NCI-H1694 (cell line): ENCODE measurements at regions not wholly inside any gene's neighbourhood (a gene's known extent, or its start where the extent isn't known, plus 50 kb on each side); places are given as distances from the start of the nearest gene placed in this dataset.

Experiments used
- DNase-seq: peaks from one replicate; lab custom pipeline; 2025; lab: John Stamatoyannopoulos, UW

DNA sequence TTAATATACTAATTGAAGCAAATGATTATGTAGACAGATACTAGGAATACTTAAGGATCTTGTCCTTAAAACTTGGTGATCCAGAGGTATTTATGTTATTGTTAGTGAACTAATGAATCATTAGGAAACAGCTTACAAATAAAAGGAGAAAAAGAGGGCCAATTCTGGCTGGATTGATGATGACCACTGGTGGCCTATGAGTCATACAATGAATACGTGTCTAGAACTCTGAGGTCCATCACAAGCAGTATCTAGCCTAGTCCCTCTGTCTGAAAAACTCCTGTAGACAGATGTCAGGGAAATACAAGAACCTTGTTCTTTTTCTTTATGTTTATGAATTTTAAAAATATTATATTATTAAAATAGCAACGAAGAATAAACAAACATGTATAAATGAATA is 51.7 kb upstream of the RTL1 start:
- no peak for DNase-seq

DNA sequence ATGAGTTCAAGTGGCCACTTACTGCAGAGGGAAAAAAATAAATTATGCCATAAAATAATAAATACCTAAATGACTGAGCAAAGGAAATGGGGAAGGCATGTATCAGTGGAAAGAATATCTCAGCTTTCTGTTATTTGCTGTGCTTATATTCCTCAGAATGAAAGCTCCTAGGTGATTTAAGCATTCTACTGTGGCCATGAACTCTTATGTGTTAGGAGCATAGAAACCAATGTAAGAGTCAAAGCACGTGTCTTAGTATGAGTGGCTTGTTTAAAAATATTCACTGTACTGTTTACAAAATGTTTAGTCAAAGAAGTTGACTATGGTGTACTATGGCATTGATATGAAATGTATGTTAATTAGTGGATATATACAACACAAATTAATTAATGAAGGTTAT is 59.0 kb upstream of the RTL1 start:
- DNase-seq, result no peak

DNA sequence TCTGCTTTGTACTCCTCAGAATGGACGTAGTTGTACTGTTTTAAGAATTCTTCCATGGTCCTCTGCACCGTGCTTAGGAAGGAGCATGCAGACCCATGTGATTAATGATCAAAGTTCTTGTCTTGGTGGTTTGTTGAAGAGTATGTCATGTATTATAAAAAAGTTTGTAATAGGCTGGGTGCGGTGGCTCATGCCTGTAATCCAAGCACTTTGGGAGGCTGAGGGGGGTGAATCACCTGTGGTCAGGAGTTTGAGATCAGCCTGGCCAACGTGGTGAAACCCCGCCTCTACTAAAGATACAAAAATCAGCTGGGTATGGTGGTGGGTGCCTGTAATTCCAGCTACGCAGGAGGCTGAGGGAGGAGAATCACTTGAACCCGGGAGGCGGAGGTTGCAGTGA is 61.8 kb upstream of the RTL1 start:
- no peak for DNase-seq

DNA sequence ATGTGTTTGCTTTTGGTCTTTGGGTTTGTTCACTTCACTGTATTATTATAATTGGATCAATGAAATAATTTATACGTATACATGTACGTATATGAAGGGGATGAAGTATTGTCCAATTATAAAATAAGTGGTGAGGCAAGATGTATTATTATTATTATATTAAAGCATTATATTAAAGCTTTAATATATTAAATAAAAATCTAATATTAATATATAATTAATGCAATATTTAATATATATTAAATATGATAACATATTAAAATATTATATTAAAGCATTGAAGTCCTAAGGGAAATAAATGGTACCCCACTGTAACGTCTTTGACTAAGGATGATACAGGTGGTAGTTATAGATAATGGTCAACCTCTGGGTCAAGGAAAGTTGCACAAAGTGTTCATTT is 63.7 kb upstream of the RTL1 start:
- no peak for DNase-seq

DNA sequence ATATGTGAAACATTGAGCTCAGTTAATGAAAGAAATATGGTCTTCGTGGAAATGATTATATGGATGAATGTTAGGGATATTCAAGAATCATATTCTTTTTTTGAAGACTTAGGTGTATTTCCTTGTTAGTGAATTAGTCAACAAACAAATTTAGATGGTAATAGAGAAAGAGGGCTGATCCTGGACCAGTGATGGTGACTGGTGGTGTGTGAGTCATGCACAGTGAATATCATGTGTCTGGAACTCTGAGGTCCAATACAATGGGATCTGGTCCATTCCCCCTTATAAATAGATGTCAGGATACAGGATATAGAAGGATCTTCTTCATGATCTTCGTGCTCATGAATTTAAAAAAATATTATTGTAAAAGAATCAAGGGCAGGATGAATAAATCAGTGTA is 64.4 kb upstream of the RTL1 start:
- DNase-seq, result no peak

DNA sequence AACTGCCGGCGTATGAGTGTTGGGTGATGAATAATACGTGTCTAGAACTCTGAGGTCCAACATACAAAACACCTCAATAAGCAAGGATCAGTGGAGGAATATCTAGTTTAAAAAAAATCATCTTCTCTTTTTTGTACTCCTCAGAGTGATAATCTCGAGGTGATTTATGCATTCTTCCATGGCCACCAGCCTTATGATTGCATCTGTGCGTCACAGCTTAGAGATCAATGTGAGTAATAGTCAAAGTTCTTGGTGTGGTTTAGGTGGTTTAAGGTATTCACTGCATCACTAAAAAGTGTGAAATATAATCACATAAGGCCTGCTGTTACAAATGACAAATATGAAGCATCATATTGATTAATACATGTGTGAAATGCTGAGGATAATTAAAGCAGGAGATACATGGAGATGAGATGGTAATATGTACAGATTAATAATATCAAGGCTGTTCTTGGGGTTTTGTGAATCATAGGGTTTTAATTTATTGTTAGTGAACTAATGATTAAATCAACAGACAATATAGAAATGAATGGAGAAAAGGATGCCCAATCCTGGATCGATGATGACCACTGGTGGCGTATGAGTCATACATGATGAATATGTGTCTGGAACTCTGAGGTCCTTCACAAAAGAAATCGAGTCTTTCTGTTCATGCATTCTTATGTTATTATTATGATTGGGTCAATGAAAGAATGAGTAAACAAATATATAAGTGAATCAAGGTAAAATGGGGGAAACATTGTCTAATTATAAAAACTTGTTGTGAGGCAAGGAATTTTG is 68.8 kb upstream of the RTL1 start:
- DNase-seq, result no peak

DNA sequence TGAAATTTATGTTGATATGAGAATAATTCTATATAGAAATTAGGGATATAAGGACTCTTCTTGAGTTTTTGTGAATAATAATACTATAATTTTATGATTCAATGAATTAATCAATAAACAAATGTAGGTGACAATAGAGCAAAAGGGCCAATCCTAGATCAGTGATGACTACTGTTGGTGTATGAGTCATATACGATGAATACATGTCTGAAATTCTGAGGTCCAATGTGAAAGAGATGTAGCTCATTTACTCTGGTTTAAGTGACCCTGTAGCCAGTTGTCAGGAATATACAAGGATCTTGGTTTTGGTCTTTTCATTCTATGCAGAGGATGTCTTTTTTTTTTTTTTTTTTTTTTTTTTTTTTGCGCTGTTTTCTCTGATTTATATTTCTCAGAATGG is 72.1 kb upstream of the RTL1 start:
- no peak for DNase-seq

DNA sequence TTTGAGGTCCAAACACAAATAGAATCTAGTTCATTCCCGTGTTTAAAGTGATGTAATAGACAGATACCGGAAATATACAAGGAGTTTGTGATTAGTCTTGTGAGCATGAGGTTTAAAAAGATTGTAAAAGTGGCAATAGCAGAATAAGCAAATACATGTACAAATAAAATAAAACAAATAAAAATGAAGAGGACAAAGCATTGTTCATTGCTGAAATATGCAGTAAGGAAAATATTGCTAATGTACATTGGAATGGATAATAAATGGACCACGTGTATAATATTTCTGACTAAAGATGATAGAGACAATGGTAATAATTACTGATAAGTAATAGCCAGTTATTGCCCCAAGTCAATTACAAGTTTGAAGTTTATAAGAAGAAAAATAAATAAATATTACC is 75.6 kb upstream of the RTL1 start:
- DNase-seq, result no peak

DNA sequence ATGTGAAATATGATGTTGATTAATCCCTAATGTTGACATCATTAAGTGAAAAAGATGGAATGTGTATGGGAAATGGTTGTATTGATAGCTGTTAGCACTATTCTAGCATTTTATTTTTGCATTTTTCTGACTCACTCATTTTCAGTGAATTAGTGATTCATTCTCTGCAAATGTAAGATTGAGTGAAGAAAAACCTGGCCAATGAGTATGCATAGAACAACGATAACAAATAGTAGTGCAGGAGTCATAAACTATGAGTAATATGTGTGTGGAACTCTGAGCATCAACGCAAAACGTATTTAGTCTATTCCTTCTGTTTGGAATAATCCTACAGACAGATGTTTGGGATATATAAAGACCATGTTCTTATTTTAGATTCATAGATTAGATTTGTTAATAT is 76.3 kb upstream of the RTL1 start:
- DNase-seq, result no peak

DNA sequence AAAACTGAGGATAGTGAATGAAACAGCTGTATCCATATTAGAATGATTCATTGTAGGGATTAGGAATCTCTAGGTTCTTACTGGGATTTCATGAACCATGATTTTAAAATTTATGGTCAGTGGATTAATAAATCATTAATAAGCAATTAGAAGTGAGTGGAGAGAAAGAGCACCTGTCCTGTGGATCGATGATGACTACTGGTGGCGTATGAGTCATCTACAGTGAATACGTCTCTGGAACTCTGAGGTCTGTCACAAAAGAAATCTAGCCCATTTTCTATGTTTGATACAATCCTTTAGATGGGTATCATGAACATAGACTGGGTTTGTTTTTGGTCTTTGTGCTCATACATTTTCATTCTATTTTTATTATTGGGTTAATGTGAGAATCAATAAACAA is 77.3 kb upstream of the RTL1 start:
- no peak for DNase-seq

DNA sequence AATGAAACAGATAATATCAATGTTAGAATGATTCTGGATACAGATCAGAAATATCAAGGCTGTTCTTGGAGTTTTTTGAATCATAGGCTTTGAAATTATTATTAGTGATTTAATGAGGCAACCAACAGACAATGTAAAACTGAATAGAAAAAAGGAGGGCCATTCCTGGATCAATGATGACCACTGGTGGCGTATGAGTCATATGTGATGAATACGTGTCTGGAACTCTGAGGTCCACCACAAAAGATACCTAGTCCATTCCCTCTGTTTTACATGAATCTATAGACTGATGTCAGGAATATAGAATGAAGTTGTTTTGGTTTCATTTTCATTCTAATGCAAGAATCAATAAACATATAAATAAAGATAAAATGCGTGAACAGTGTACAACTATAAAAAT is 78.3 kb upstream of the RTL1 start:
- no peak for DNase-seq

DNA sequence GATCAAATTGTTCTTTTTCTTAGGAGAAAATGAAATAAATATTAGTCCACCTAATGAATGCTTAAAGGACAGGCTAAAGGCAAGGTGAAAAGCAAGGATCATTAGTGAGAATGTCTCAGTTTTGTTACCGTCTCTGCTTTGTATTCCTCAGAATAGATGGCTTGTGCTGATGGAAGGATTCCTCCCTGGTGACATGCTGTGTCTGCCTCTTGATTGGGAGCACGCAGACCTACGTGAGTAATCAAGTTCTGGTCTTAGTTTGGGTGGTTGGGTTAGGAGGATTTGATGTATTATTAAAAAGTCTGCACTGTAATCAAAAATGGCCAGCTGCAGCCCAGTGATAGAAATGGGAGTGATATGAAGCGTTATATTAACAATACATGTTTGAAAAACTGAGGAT is 78.8 kb upstream of the RTL1 start:
- no peak for DNase-seq

DNA sequence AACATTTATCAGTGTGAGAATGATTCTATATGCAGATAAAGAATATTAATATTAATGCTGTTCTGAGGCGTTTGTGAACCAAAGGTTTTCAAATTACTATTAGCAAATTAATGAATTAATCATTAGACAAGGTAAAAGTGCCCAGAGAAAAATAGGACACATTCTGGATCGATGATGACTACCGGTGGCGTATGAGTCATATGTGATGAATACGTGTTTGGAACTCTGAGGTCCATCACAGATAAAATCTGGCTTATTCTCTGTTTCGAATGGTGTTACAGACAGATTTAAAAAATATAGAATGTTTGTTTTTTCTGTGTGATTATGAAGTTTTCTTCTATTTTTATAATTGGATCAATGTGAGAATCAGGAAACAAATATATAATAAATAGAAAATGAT is 79.2 kb upstream of the RTL1 start:
- no peak for DNase-seq

DNA sequence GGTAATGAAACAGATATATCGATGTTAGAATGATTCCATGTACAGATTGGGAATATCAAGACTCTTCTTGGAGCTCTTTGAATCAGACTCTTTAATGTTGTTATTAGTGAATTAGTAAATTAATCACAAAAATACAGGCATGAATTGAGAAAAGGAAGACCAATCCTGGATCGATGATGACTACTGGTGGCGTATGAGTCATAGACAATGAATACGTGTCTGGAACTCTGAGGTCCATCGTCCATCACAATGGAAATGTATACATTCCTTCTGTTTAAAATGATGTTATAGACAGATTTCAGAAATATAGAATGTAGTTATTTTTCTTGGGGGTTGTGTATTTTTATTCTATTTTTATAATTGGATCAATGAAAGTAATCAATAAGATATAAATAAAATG is 80.2 kb upstream of the RTL1 start:
- no peak for DNase-seq

DNA sequence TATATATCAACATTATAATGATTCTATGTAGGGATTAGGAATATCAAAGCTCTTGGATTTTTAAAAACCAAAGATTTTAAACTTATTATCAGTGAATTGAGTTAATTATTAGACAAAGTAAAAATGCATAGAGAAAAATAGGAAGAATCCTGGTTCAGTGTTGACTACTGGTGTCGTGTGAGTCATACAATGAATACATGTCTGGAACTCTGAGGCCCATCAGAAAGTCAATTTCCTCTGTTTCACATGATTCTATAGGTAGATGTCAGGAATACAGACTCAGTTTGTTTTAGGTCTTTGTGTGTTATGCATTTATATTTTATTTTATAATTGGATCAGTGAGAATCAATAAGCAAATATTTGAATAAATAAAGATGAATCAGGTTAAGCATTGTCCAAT is 84.5 kb upstream of the RTL1 start:
- DNase-seq, result no peak

DNA sequence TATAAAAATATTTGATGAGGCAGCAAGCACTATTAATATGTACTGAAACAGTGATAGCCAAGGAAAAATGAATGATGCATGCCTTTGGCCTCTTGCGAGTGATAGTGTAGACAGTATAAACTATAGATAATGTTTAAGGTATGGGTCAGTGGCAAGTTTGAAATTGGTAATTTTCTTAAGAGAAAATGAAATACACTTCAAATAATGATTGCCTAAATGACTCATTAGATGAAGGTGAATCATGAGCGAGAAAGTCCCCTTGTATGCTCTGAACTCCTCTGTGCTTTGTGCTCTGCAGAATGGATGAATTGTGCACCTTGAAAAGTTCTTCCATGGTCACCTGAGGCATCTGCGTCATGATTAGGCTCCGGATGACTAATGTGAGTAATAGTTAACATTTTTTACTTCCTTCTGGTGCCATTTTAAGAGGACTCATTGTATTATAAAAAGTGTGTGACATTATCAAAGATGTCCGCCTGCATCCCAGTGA is 84.9 kb upstream of the RTL1 start:
- no peak for DNase-seq

DNA sequence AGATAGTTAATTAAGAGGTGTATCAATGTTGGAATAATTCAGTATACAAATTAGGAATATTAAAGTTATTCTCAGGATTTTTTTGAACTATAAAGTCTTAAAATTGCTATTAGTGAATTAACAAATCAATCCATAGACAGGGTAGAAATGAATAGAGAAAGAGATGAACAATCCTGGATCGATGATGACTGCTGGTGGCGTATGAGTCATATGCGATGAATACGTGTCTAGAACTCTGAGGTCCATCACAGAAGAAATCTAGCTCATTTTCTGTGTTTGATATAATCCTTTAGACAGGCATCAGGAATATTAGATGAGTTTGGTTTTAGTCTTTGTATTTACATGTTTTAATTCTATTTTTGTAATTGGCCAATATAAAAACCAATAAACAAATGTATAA is 85.4 kb upstream of the RTL1 start:
- DNase-seq, result no peak

DNA sequence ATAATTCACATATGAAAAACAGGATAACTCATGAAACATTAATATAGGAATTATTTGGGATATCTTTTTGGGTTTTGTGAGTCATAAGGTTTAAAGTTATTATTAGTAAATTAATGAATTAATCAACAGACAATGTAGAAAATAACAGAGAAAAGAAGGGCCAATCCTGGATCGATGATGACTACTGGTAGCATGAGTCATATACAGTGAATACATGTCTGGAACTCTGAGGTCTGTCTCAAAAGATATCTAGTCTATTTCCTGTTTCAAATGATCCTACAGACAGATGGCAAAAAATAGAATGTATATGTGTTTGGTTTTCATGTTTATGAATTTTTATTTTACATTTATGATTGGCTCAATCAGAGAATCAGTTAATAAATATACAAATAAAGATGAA is 86.4 kb upstream of the RTL1 start:
- no peak for DNase-seq

DNA sequence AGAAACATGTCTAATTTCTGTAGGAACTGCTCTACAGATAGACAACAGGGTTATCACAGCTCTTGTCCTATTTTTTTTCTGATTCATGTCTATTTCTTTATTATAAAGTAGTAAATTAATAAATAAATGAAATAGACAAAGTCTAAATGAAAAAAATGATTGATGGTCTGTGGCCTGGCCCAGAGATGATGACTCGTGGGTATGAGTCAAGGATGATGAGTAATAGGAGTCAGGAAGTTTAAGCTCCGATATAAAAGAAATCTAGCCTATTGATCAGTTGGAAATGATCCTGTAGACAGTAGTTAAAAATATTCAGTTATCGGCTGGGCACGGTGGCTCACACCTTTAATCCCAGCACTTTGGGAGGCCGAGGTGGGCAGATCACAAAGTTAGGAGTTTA is 90.6 kb upstream of the RTL1 start:
- DNase-seq, result no peak

DNA sequence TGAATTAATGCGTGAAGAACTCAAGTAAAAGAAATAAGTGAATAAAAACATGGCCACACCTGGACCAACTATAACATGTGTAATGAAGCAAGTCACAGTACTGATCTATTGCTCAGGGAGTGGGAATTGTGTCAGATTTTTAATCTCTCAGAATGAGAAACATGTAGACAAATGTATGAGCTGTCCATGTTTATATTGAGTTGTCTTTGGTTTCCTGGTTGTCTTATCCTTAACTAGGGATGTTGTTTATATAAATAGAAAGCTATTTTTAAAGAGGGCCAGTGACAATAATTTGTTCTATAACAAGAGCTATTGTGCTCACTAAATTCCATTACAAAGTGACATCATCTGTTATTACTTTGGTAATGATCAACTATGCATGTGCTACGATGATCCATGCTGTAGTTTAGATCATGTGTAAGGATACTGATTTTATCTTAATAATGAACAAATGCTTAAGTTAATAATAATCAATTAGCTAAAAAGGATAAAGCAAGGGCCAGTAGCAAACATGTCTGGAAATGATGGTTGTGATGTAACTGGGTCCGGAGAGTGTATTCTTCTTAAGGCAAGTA is 91.3 kb upstream of the RTL1 start:
- DNase-seq, result no peak

DNA sequence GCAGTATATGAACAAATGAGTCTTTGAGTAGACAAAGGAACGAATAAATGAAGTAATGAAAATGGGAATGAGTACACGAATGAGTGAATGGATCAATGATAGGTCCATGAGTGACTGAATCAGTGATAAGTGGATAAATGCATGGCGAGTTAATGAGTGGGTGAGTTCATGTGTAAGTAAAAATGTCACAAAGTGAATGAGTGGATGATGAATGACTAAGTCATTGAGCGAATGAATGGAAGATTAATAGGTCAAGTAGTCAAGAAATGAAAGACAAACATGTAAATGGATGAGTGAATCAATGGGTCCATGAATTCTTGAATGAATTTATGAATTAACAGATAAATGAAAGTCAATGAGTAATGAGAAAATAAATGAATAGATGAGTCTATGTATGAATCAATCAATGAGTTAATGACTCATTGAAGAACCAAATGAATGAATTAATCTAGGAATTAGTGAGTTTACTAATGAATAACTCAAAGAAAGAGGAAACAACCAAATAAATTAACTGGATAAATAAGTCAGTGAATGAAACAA is 97.3 kb upstream of the RTL1 start:
- DNase-seq, result no peak

DNA sequence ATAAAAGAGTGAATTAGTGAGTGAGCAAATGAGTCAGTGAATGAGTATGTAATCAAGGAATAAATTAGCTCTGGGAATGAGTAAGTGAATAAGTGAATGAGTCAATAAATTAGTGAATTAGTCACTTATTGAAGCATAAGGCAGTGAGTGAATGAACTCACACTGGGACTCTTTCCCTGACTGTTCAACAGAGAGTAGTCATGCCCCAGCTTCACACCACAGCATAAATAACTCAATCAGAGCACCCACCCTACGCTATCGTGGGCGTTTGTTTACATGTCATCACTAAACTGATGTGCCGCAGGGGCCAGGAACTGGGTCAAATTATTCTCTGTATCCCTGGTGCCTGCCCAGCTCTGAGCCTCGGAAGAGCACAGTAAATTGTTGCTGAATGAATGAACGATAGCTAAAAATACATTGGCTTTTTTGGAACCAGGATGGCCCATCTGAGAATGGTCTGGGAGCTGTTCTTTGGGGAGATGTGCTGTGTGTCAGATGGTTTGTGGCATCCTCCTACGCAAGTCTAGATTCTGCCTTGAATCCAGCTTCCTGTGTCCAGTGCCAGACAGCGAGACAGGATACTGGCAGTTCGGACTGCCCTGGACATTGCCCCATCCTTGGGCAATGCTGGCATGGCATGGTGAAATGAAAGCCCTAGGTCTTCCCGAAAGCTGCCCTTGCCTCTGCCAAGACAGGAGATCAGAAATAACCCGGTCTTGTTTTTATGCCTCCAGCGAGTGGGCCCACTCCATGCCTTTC is 98.0 kb upstream of the RTL1 start:
- DNase-seq, result no peak

DNA sequence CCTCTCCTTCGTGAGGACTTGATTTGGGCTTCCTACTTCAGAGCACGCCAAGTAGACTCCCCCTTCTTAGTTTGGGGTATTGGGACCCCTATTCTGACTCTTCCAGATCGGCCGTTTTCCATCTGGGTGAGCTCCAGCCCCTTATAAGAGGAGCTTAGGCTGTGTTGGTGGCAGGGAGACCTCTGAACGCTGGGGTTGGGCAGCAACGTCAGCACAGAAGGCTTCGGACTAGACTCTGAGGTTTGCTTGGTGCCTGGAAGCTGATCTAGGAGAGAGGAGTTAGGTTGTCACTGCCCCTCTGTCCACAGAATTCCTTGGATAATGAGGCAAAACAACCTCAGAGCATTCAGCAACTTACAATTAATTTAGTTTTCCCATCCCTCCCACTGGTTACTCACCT is 99.2 kb upstream of the RTL1 start:
- DNase-seq, result no peak
